ENCODE measurements at regions not wholly inside any gene's neighbourhood (a gene's known extent, or its start where the extent isn't known, plus 50 kb on each side); places are given as distances from the start of the nearest gene placed in this dataset.
A peak's percentile ranks its signal among the peaks of the same experiment; 100 is the strongest.

DNA sequence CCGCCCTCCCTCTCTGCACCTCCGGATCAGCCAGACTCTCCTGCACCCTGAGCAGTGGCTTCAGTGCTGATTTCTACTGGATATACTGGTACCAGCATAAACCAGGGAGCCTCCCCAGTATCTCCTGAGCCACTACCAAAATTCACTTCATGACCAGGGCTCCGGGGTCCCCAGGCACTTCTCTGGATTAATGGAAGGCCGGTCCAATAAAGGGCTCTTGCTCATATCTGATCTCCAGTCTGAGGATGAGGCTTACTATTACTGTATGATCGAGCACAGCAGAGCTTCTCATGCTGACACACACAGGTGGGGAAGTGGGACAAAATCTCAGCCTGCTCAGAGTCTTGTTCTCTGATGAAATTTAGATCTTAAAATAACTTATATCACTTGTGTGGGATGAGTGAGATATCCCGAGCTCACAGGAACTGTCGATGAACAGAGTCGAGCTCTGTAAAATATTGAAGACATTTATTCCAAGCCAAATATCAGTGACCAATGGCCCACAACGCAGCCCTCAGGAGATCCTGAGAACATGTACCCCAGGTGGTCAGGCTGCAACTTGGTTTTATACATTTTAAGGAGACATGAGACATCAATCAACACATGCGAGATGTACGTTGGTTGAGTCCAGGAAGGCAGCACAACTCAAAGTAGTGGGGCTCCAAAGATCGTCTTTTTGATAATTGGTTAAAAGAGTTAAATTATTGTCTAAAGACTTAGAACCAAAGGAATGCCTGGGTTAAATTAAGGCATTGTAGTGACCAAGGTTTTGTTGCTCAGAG, 93.0 kb upstream of the TOP3B start:
- DNase-seq (ENCODE audit: low spot score) = no peak

DNA sequence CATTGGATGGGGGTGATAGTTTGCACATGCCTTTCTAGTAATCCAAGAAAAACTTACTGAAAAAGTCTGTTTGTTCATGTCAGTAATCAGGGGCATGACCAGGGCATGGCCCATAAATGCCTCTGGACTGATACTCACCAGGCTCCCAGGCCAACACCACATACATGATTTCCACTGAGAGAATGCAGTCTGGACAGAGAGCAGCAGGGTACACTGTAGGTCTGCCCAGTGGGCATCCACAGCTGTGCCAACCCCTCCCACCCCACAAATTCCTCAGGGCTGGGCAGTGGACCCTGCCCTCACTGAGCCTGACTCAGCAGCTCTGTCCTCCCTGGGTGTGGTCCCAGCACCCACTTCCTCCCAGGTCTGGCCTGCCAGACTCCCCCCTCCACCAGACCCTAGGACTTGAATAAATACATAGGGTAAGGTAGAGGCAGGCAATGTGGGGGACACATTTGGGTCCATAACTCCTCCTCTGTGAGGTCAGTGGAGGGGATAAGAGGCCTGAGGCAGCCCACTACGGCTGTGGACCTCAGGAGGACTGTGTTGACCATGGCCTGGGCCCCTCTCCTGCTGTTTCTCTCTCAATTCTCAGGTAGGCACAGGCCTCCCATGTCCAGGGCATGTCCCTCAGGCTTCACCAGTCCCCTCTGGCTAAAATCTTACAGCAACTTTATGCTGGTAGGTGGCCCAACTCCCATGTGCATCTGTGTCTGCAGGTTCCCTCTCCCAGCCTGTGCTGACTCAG, 92.2 kb upstream of the TOP3B start:
- no peak for DNase-seq (ENCODE audit: low spot score)

DNA sequence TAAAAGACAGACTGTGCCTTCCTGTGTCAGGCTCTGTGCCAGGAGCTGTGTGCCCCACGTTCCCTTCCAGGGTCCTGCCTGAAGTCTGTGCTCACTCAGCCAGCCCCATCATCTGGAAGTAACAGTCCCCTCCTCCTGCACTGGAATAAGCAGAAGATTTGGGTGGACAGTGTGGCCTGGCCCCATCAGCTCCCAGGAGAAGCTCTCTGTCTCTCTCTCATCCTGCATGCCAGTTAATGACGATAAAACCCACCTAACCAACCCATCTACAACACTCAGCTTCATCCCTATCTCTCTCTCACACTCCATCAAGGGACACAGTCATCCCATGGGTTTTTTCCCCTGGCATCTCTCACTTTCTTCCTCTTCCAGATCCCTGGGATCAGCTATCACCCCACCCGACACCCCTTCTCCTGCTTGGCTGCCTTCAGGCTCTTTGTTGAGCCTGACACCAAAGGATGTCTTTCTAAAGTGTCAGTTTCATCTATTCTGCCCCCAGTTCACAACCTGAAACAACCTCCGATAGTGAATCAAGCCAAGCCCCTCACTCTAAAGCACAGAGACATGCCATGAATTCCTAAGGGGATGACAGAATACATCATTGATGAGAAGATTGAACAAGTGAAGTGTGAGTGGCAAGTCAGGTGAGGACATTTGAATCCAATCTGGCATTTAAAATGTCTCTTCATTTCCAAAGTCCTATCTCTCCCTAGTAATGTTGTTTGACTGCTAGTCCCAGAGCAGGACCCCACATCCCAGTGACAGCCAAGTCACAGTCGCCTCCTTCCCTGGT, 91.4 kb upstream of the TOP3B start:
- DNase-seq (ENCODE audit: low spot score) = no peak

DNA sequence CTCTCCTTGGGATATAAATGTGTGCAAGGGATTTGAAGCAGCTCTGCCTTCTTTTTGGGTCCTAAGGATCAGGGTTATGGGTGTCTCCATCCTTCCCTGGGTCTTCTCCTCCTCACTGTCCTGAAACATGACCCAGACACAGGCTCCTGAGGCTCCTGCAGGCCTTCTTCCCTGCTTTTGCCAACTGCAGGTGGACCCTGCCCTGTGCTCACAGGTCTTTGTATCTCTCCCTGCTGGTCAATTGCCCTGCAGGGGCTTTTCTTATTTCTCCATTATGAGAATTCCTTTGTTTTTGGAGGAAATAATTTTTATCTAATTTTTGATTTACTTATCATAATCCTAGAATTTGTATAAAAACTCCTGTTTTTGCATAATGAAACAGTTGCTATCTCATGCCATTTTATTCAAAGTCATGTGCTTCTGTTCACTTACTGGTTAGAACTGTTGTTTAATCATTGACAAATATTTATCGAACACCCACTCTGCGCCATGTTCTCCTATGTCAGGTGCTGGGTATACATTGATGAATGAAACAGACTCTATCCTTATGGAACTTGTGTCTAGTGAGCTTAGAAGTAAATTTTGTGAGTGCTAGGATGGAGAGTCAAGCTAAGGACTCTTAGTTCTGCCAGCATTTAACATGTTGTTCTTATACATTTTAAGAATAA, 89.7 kb upstream of the TOP3B start:
- no peak for DNase-seq (ENCODE audit: low spot score)

DNA sequence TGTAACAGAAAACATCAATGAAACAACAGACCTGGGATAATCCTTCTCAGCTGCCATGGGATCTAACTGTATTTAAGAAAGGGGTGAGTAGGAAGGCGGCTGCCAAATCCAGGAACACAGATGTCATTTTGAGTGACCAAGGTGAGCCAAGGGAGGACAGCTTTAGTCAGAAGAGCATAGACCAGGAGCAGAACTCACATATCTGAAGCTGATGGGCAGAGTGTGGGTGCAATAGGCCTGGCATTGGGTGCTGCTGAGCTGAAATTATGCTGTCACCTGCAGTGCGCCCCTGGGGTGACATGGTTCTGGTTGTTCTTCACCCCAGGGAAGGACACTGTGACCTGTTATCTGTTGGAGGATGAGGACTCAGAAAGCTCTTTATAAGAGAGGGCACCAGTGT, 88.9 kb upstream of the TOP3B start:
- no peak for DNase-seq (ENCODE audit: low spot score)

DNA sequence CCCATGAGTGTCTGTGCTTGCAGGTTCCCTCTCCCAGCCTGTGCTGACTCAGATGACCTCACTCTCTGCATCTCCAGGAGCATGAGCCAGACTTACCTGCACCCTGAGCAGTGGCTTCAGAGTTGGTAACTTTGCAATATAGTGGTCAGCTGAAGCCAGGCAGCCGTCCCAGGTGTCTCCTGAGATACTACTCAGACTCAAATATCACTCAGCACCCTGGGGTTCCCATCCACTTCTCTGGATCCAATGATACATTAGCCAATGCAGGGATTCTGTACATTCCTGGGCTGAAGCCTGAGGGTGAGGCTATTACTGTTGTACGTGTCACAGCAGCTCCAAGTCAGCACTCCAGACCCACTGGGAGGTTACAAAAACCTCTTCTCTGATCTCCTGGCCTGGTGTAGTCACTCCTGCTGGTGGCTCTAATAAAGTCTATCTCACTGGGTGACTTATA, 87.8 kb upstream of the TOP3B start:
- no peak for DNase-seq (ENCODE audit: low spot score)

DNA sequence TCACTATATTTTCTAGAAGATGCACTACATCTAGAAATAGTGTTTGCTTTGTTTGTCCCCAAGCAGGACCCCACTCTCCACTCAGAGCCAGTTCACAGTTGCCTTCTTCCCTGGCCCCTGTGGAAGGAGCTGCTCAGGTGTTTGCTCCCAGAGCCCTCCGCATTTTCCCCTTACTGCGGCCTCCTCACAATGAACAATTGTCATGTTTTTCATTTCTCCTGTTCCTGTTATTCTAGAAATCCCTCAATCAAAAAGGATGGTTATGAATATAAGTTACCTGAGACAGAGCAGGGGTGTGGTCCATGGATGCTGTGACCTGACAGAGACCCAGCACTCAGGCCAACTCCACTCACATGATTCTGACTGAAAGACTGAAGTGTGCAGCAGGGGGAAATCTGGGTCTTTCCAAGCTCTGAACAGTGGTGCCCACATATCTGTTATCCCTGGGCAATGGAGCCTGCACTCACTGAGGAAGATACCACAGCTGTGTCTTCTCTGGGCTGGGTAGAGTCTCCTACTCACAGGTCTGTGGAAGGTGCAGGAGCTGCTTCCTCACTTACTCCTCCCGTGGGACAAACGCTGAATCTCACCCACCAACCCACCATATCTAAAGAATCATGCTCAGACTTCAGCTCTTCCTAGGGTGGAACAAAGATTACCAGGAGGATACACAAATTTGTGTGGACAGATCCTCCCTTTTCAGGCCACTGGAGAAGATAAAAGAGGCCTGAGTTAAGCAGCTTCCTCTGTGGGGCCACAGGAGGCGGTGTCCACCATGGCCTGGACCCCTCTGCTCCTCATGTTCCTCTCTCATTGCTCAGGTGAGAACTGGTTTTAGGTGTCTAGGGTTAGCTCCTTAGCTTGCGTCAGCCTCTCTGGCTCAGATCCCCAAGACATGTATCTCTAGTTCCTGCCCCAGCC, 87.1 kb upstream of the TOP3B start:
- DNase-seq (ENCODE audit: low spot score) = no peak

DNA sequence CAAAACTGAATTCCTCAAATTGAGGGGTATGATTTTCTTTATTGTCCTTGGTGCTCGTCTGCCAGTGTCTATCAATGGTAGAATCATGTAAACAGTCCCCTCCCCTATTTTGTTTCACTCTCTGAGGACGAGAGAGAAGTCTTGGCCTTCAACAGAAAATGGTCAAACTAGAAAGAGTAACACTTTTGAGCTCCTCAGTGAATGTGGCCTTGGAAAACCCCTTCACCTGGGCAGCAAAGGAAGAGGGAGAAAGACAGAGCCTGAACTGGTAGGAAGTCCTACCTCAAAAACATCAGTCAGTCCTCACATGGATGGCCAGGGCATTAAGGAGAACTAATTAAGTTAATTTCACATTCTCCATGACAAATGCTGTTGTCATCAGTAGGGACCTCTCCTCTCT, 86.1 kb upstream of the TOP3B start:
- DNase-seq (ENCODE audit: low spot score) = no peak

DNA sequence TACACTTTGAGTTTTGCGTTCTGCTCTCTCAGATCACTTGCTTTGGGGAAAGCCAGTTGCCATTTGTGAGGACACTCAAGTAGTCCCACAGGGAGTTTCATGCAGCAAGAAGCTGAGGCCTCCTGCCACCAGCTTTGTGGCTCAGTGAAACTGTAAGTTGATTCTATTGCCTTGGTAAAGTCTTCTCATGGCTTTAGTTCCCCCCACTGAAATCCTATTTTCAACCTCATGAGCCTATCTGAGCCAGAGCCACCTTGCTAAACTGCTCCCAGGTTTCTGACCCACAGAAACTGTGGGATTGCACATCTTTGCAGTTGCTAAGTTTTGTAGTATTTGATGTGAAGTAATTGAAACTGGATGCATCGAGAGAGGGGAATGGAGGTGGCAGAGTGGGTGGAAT, 85.4 kb upstream of the TOP3B start:
- no peak for DNase-seq (ENCODE audit: low spot score)

DNA sequence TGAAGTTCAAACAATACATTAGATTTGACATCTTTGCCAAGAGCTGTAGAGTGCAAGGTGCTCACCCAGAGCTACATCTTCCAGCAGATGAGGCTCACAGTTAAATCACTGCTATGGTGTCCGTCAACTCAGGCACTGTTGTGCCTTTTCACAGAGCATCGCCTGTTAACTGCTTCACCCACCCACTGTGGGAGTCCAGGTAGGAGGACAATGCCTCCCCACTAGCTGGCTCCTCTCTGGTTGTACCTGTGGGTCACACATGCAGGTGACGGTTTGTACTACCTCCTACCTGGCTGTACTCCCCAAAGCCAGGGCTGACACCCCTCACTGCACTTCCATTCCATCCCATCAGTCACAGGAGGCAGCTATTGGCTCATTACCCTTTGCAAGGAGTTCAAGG, 84.6 kb upstream of the TOP3B start:
- no peak for DNase-seq (ENCODE audit: low spot score)

DNA sequence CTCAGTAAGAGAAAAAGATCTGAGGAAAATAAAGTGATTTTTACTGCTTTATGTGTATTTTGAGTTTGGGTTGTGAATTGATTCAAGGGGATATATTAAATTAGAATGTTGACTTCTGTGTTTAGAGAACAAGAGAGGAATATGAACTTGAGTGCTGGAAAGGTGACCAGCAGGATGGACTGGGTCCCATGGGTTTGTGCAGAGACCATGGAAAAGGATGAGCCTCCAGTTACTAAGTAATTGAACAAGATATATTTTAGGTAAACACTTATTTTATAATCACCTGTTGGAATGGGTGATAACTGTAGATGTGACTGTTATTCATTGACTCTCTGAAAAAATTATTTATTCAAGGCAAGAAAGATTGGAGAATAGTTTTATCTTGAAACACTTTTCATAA, 82.0 kb upstream of the TOP3B start:
- DNase-seq (ENCODE audit: low spot score) = no peak

DNA sequence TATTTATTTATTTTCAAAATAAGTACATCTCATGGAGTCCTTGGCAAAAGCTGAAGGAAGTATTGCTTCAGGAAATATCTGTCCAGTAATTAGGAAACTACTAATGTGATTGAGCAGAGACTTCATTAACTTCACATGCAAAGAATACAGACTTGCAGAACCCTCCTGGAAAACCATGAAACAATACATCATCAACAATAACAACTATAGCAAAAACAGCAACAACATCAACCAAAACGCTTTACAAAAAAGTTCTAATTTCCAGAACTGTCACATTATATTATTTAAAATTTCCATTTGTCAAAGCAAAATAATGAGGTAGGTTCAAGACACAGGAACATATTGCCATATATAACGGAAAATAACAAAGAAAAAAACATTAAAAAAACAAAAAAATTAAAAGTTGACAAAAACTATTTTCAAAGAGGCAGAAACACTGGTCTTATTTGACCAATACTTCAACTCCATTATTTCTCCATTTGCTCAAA, 79.8 kb upstream of the TOP3B start:
- no peak for DNase-seq (ENCODE audit: low spot score)

DNA sequence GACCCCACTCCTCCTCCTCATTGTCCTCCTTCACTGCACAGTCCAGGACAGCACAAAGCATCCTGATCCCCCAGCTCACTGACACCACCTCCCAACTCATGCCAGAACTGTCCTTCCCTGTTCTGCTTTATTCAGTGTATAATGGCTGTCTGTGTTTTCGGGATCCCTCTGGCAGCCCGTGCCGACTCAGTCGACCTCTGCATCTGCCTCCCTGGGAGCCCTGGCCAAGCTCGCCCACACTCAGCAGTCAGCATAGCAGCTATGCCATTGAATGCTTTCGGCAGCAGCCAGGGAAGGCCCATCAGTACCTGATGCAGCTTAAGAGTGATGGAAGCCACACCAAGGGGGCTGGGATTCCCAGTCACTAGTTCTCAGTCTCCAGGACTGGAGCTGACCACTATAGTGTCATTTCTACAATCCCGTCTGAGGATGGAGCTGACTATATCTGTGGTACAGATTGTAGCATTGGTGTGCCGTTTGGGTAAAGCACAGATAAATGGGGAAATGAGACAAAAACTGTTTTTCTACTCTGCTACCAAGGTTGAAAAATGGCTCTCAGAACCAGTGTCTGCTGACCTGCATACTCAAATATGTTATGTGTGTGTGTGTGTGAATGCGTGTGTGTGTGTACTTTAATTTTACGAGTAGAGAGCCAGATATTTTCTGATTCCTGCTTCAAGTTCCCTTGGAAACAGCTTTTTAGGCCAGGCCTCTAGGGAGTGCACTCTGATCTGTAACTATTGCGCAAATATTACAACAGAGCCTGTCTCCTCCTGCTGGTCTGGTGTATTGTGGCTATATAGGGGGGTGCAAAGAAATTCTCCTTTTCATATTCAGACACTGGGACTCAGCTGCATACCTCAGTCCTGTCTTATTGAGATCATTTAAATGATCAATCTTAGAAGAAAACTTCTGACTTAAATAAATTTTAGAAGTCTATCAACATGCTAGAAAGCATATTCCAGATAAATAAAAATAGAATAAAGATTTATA, 78.8 kb upstream of the TOP3B start:
- DNase-seq (ENCODE audit: low spot score) = peak; percentile 68

DNA sequence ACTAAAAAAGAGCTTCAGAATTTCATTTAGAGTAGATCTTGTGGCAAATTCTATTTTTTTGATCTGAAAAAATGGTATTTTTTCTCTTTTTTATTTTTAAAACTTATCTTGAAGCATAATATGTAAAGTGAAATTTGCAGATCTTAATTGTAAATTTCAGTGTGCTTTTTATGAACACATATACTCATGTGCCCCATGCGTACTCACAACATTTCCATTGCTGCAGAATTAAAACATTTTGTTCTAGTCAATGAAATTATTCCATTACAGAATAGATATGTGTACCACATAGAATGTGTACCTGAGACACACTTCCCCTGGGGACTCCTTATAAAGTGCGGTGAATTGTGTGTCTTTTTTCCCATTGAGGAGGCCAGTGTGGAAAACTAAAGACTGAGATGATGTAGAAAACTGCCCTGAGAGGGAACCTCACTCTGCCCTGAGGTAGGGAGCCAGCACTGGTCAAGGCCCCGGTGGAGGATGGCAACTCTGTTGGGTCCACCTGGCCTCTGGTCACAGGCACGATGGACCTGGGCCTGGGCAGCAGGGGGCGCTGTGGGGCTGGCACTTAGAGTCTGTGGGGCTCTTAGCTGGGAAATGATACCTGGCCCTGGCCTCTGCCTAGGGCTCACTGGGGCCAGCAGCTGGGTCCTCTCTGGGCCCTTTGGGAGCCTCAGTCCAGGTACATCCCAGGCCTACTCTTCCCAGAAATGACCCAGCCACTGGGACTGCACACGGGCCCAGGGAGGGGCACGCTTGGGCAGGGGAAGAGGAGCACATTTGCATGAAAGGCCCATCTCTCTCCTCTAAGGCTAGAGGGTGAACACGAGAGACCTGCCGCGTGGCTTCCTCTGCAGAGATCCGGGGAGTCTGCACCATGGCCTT, 77.9 kb upstream of the TOP3B start:
- peak; percentile 72 for DNase-seq (ENCODE audit: low spot score)

DNA sequence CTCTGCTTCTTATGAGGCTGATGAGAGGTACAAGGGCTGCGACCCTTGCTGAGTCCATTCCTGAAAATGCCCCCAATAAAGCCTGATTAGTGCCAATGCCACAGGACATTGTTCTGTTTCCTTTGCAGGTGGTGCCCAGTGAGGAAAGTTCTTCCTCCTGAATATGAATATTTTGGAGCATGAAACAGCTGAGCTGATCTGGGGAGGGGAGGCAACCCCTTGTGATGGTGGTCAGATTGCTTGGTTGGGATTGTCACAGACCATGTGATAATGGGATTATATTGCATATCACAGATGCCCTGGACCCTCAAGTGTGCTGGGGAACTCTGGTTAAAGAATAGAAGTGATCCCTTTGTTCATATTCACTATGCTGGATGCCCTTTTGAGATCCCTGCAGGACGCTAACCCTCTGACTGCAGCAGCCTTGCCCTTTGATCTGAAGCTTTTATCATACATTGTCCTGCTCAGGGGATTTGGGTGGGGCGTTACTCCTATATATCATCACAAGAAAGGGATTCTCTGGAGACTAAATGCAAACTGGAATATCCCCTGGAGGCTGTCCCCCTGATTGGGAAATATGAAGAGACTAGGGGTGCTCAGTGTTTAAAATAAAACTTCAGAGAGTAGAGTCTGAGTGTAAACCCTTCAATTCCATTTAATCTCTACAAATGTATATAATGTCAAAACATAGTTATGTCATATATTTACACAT, 76.9 kb upstream of the TOP3B start:
- no peak for DNase-seq (ENCODE audit: low spot score)

DNA sequence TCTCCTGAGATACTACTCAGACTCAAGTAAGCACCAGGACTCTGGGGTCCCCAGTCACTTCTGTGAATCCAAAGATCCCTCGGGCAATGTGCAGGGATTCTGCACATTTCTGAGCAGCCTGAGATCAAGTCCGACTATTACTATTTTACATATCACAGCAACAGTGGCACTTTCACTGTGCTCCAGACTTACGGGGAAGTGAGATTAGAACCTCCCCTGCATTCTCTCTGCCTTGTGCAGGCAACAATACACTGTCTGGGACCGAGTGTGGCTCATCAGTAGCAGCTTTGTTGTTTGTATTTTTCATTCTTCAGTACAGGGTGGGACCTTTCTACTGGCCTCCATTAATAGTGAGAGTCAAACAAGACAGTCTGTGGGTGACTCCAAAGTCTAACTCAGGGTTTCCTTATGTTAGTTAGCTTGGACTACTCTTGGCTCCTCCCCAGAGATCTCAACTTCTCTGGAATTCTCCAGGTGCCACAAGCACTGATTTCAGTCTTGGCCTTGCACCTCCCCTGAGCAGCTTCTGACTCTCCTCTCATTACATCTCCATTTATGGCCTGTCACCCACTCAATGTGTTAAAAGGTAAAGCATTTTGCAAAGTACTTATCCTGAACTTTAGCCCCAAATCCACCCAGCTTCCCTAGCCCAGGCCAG, 76.2 kb upstream of the TOP3B start:
- DNase-seq (ENCODE audit: low spot score) = peak; percentile 52

DNA sequence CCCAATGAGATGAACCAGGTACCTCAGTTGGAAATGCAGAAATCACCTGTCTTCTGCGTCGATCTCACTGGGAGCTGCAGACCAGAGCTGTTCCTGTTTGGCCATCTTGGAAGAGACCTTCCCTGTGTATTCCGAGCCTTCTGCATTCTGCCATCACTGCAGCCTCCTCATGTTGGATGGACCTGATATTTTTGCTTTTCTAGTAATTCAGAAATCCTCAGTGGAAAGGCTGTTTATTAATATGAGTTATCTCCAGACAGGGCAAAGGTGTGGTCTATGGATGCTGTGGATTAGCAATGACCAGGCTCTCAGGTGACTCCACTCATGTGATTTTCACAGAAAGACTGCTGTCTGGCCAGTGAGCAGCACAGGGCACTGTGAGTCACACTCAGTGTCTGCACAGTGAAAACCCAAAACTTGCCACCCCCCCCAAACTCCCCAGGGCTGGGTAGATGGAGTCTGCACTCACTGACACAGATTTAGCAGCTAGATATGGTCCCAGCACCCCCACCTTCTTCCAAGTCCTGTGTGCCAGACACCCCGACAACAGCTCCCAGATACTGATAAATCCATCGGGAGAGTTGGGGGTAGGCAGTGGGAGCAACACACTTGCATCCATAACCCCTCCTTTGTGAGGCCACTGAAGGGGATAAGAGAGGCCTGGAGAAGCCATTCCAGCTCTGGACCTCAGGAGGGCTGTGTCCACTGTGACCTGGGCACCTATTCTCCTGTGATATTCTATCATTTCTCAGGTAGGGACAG, 75.2 kb upstream of the TOP3B start:
- DNase-seq (ENCODE audit: low spot score) = no peak
